Testis (tissue), 2 donors: ENCODE measurements at regions not wholly inside any gene's neighbourhood (a gene's known extent, or its start where the extent isn't known, plus 50 kb on each side); places are given as distances from the start of the nearest gene placed in this dataset.

Source experiments
- POLR2A ChIP-seq: fragments of 450-650 bp; IDR thresholded peaks from one replicate; pipeline ENCODE4 v1.6.1; 2017; ENCODE audit warnings: antibody characterized with exemption, mild to moderate bottlenecking, moderate library complexity
- TF ChIP-seq, protein P1 (sequence below), 3 experiments: fragments of 450-650 bp in 2 of 3; fragments of 200-600 bp in 1 of 3; sonication (generic) in 1 of 3; IDR thresholded peaks; one replicate each; pipeline ENCODE4 v1.5.1; 2016 to 2019; ENCODE audit warnings: antibody characterized with exemption in 3 of 3, mild to moderate bottlenecking in 2 of 3, moderate library complexity in 1 of 3

DNA sequence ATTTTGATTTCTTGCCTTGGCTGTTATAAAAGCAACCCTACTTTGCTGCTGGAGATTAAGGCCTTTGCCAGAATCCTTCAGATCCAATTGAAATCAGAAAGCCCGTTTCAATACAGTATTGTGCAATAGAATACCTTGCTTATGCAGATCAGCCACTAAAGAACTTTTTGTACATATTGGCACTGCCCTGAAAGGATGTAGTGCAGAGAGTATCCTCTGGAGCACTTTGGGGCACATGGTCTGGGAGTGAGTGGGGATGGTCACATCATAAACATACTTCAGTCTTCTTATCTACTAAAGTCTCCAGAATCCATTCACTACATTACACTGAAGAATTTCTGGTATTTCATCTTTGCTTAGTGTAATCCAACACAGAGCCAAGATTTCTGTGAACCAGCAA, 189.0 kb downstream of the CENPF start:
- TF ChIP-seq, protein P1, sequence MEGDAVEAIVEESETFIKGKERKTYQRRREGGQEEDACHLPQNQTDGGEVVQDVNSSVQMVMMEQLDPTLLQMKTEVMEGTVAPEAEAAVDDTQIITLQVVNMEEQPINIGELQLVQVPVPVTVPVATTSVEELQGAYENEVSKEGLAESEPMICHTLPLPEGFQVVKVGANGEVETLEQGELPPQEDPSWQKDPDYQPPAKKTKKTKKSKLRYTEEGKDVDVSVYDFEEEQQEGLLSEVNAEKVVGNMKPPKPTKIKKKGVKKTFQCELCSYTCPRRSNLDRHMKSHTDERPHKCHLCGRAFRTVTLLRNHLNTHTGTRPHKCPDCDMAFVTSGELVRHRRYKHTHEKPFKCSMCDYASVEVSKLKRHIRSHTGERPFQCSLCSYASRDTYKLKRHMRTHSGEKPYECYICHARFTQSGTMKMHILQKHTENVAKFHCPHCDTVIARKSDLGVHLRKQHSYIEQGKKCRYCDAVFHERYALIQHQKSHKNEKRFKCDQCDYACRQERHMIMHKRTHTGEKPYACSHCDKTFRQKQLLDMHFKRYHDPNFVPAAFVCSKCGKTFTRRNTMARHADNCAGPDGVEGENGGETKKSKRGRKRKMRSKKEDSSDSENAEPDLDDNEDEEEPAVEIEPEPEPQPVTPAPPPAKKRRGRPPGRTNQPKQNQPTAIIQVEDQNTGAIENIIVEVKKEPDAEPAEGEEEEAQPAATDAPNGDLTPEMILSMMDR (IDR thresholded peaks at IDR 0.05): no peak
- TF ChIP-seq POLR2A: no peak
